HFFc6 (cell line): ENCODE measurements at regions not wholly inside any gene's neighbourhood (a gene's known extent, or its start where the extent isn't known, plus 50 kb on each side); places are given as distances from the start of the nearest gene placed in this dataset.
"Not testable (repeated sequence)": the region's sequence is repeated elsewhere in the genome, so short reads cannot be mapped to it uniquely, and the experiment has no call there.

Experiments used
- DNase-seq: peaks from one replicate; pipeline ENCODE4 v3.0.0-alpha.2; 2018
- H3K27ac Mint-ChIP-seq: 2 replicates; pipeline ENCODE4 v1.8.0; 2020; ENCODE audit warnings: mild to moderate bottlenecking, mixed read lengths
- H3K27me3 Mint-ChIP-seq: 2 replicates; pipeline ENCODE4 v1.8.0; 2021; ENCODE audit warnings: mild to moderate bottlenecking, moderate library complexity, mixed read lengths; ENCODE audit not compliant: insufficient read depth
- H3K36me3 Mint-ChIP-seq: 2 replicates; pipeline ENCODE4 v1.8.0; 2021; ENCODE audit warnings: low read depth, mixed read lengths
- H3K4me1 Mint-ChIP-seq: 2 replicates; pipeline ENCODE4 v1.8.0; 2020; ENCODE audit warnings: low read depth, mixed read lengths
- H3K4me3 Mint-ChIP-seq: 2 replicates; pipeline ENCODE4 v1.8.0; 2020; ENCODE audit warnings: mild to moderate bottlenecking, moderate library complexity, mixed read lengths
- H3K9me3 Mint-ChIP-seq: 2 replicates; pipeline ENCODE4 v1.8.0; 2020; ENCODE audit warnings: mild to moderate bottlenecking, mixed read lengths
- CTCF ChIP-seq: fragments of 200-600 bp; sonication (generic); IDR thresholded peaks from 2 replicates; pipeline ENCODE4 v1.5.0; 2021; ENCODE audit warnings: antibody characterized with exemption, mild to moderate bottlenecking

GRCh38 chr3:30539206-30539605, 67.2 kb upstream of the TGFBR2 start:
- H3K27ac Mint-ChIP-seq = peak overlapping the region; percentile 29

GRCh38 chr3:30539772-30540171, 66.6 kb upstream of the TGFBR2 start:
- peak overlapping the region; percentile 29; the same call in 1 of the 2 replicates for H3K27ac Mint-ChIP-seq
- peak; percentile 35 for DNase-seq

More at GRCh38 chr3:30539206-30539605, 67.2 kb upstream of the TGFBR2 start:
- Mint-ChIP-seq H3K4me1 (peaks cover 55% of the 10 kb centered on the region), H3K9me3 (no peaks in the 10 kb centered on the region), H3K36me3 (no peaks in the 10 kb centered on the region), H3K27me3 (no peaks in the 10 kb centered on the region), H3K4me3 (no peak overlapping the region)
- TF ChIP-seq CTCF = no peak
- no peak for DNase-seq

GRCh38 chr3:30541156-30541555, 65.2 kb upstream of the TGFBR2 start:
- DNase-seq, H3K9me3 Mint-ChIP-seq, H3K27ac Mint-ChIP-seq, H3K36me3 Mint-ChIP-seq, H3K4me3 Mint-ChIP-seq, H3K27me3 Mint-ChIP-seq: not testable (repeated sequence)
- peaks cover 70% of the 10 kb centered on the region for H3K4me1 Mint-ChIP-seq

More at GRCh38 chr3:30539772-30540171, 66.6 kb upstream of the TGFBR2 start:
- peaks cover 61% of the 10 kb centered on the region for H3K4me1 Mint-ChIP-seq
- H3K4me3 Mint-ChIP-seq = no peak overlapping the region
- no peaks in the 10 kb centered on the region for H3K27me3 Mint-ChIP-seq
- no peaks in the 10 kb centered on the region for H3K36me3 Mint-ChIP-seq
- no peaks in the 10 kb centered on the region for H3K9me3 Mint-ChIP-seq
- TF ChIP-seq CTCF = no peak

- Mint-ChIP-seq H3K27ac (no peak overlapping the region), H3K9me3 (no peaks in the 10 kb centered on the region), H3K4me3 (no peak overlapping the region), H3K27me3 (no peaks in the 10 kb centered on the region), H3K36me3 (0 out of 2 replicates have a peak, but pooled peaks cover 2% of the 10 kb centered on the region), H3K4me1 (peaks cover 63% of the 10 kb centered on the region)
- DNase-seq = no peak
- no peak for TF ChIP-seq CTCF
Measured at GRCh38 chr3:30542897-30543296, 63.5 kb upstream of the TGFBR2 start.

GRCh38 chr3:30544812-30545211, 61.6 kb upstream of the TGFBR2 start:
- H3K4me3 Mint-ChIP-seq = no peak overlapping the region; the same call in 1 of the 2 replicates
- TF ChIP-seq CTCF = no peak
- H3K36me3 Mint-ChIP-seq = peaks cover 10% of the 10 kb centered on the region; the same call in 1 of the 2 replicates
- H3K9me3 Mint-ChIP-seq = peaks cover 11% of the 10 kb centered on the region; the same call in 1 of the 2 replicates
- peak overlapping the region; percentile 4 for H3K27ac Mint-ChIP-seq
- no peaks in the 10 kb centered on the region for H3K27me3 Mint-ChIP-seq
- H3K4me1 Mint-ChIP-seq = peaks cover 44% of the 10 kb centered on the region
- DNase-seq = peak; percentile 84

- peaks cover 4% of the 10 kb centered on the region; the same call in 1 of the 2 replicates for H3K27me3 Mint-ChIP-seq
- no peak overlapping the region for H3K4me3 Mint-ChIP-seq
- peaks cover 26% of the 10 kb centered on the region for H3K4me1 Mint-ChIP-seq
- peaks cover 11% of the 10 kb centered on the region; the same call in 1 of the 2 replicates for H3K9me3 Mint-ChIP-seq
- no peak for TF ChIP-seq CTCF
- peaks cover 10% of the 10 kb centered on the region; the same call in 1 of the 2 replicates for H3K36me3 Mint-ChIP-seq
- no peak overlapping the region for H3K27ac Mint-ChIP-seq
- no peak for DNase-seq
Measured at GRCh38 chr3:30546934-30547333, 59.5 kb upstream of the TGFBR2 start.
